ENCODE measurements at regions not wholly inside any gene's neighbourhood (a gene's known extent, or its start where the extent isn't known, plus 50 kb on each side); places are given as distances from the start of the nearest gene placed in this dataset.

DNA sequence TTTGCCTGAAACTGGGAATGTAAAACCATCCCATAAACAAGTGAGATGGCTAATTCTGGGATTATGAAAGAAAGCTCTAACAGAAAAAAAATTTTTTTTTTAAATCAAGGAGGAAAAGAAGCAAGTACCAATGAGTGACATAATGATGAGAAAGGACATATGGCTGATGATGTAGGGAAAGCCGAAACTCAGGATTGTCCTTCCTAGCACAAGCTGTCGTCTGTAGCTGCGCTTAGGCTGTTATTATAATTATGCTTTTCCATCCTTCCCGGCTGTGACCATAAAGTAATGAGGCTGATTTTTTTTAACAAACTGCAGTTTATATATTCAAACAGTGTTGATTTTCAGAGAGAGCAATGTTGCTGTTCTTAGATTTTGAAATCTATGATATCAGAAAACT lies 209.8 kb upstream of the NOCT start:
- TF ChIP-seq, protein P1, sequence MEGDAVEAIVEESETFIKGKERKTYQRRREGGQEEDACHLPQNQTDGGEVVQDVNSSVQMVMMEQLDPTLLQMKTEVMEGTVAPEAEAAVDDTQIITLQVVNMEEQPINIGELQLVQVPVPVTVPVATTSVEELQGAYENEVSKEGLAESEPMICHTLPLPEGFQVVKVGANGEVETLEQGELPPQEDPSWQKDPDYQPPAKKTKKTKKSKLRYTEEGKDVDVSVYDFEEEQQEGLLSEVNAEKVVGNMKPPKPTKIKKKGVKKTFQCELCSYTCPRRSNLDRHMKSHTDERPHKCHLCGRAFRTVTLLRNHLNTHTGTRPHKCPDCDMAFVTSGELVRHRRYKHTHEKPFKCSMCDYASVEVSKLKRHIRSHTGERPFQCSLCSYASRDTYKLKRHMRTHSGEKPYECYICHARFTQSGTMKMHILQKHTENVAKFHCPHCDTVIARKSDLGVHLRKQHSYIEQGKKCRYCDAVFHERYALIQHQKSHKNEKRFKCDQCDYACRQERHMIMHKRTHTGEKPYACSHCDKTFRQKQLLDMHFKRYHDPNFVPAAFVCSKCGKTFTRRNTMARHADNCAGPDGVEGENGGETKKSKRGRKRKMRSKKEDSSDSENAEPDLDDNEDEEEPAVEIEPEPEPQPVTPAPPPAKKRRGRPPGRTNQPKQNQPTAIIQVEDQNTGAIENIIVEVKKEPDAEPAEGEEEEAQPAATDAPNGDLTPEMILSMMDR (optimal IDR thresholded peaks at IDR 0.05 in 1 of 3, IDR thresholded peaks at IDR 0.05 in 1 of 3, conservative IDR thresholded peaks at IDR 0.05 in 1 of 3; ENCODE audit: extremely low read depth in 1 of 3, insufficient read depth in 2 of 3, low read length in 3 of 3) = no peak
- TF ChIP-seq EZH2 (IDR thresholded peaks at IDR 0.05; ENCODE audit: low read length) = no peak
